ENCODE measurements at regions not wholly inside any gene's neighbourhood (a gene's known extent, or its start where the extent isn't known, plus 50 kb on each side); places are given as distances from the start of the nearest gene placed in this dataset.

GRCh38 chr16:9630119-9630518 lies 538.7 kb downstream of the HAPSTR1 start:
- TF ChIP-seq CTCF (IDR thresholded peaks at IDR 0.05; ENCODE audit: insufficient read depth, low read length) (no peak), REST (IDR thresholded peaks at IDR 0.05; ENCODE audit: insufficient replicate concordance, low read depth) (no peak), POLR2AphosphoS5 (IDR thresholded peaks at IDR 0.05; ENCODE audit: low read depth) (no peak)
